Fibroblast of lung (primary cell): ENCODE measurements at regions not wholly inside any gene's neighbourhood (a gene's known extent, or its start where the extent isn't known, plus 50 kb on each side); places are given as distances from the start of the nearest gene placed in this dataset.

Experiments
- DNase-seq, 2 donors: peaks; one replicate each; pipeline versions ENCODE4 v3.0.0 to v3.0.0-alpha.2; 2010; ENCODE audit warnings: low read depth in 2 of 2
- H2AFZ ChIP-seq: 2 replicates; pipeline ENCODE4 v1.5.1; 2012; ENCODE audit warnings: low read length, control low read depth, inconsistent platforms
- H3K27ac ChIP-seq: 2 replicates; pipeline ENCODE4 v1.5.1; 2011; ENCODE audit warnings: low read length, control low read depth; ENCODE audit not compliant: insufficient read depth
- H3K27me3 ChIP-seq: 2 replicates; pipeline ENCODE4 v1.5.1; 2011; ENCODE audit warnings: mild to moderate bottlenecking, low read length; ENCODE audit not compliant: control insufficient read depth, insufficient read depth
- H3K36me3 ChIP-seq: 2 replicates; pipeline ENCODE4 v1.5.1; 2011; ENCODE audit warnings: low read length; ENCODE audit not compliant: control insufficient read depth, insufficient read depth
- H3K4me1 ChIP-seq: 2 replicates; pipeline ENCODE4 v1.5.1; 2011; ENCODE audit warnings: low read length; ENCODE audit not compliant: control insufficient read depth, insufficient read depth; ENCODE audit errors: extremely low read depth
- H3K4me2 ChIP-seq: 2 replicates; pipeline ENCODE4 v1.5.1; 2011; ENCODE audit warnings: low read length, control low read depth; ENCODE audit not compliant: insufficient read depth; ENCODE audit errors: extremely low read depth
- H3K4me3 ChIP-seq, 4 experiments: fragments of 200-600 bp in 1 of 4; sonication (generic) in 1 of 4; replicated peaks in 1 of 4; 2 replicates each; pipeline ENCODE4 v1.5.1; 2011 to 2016; ENCODE audit warnings: low read length in 4 of 4, low read depth in 3 of 4, mild to moderate bottlenecking in 3 of 4, control low read depth in 2 of 4, inconsistent platforms in 1 of 4, mixed read lengths in 1 of 4; ENCODE audit not compliant: insufficient read depth in 1 of 4; ENCODE audit errors: control extremely low read depth in 1 of 4
- H3K79me2 ChIP-seq: 2 replicates; pipeline ENCODE4 v1.5.1; 2012; ENCODE audit warnings: mild to moderate bottlenecking, low read length, inconsistent platforms; ENCODE audit not compliant: control insufficient read depth, insufficient read depth
- H3K9ac ChIP-seq: 2 replicates; pipeline ENCODE4 v1.5.1; 2011; ENCODE audit warnings: mild to moderate bottlenecking, low read length, control low read depth; ENCODE audit not compliant: insufficient read depth
- H3K9me3 ChIP-seq: 2 replicates; pipeline ENCODE4 v1.5.1; 2012; ENCODE audit warnings: low read depth, low read length; ENCODE audit not compliant: control insufficient read depth, insufficient read depth
- H4K20me1 ChIP-seq: 2 replicates; pipeline ENCODE4 v1.5.1; 2011; ENCODE audit warnings: low read length; ENCODE audit not compliant: control insufficient read depth, insufficient read depth; ENCODE audit errors: extremely low read depth
- EZH2 ChIP-seq: IDR thresholded peaks from 2 replicates; pipeline ENCODE4 v1.5.1; 2012; ENCODE audit warnings: low read length, control low read depth, mild to moderate bottlenecking; ENCODE audit errors: missing control alignments
- TF ChIP-seq, protein P1 (sequence below), 2 donors: IDR thresholded peaks in 1 of 2; conservative IDR thresholded peaks in 1 of 2; 1 replicate in 1 of 2; 2 replicates in 1 of 2; pipeline ENCODE4 v1.5.1; 2011 to 2012; ENCODE audit warnings: low read length in 2 of 2, control low read depth in 1 of 2, inconsistent platforms in 1 of 2, low read depth in 1 of 2, mild to moderate bottlenecking in 1 of 2

DNA sequence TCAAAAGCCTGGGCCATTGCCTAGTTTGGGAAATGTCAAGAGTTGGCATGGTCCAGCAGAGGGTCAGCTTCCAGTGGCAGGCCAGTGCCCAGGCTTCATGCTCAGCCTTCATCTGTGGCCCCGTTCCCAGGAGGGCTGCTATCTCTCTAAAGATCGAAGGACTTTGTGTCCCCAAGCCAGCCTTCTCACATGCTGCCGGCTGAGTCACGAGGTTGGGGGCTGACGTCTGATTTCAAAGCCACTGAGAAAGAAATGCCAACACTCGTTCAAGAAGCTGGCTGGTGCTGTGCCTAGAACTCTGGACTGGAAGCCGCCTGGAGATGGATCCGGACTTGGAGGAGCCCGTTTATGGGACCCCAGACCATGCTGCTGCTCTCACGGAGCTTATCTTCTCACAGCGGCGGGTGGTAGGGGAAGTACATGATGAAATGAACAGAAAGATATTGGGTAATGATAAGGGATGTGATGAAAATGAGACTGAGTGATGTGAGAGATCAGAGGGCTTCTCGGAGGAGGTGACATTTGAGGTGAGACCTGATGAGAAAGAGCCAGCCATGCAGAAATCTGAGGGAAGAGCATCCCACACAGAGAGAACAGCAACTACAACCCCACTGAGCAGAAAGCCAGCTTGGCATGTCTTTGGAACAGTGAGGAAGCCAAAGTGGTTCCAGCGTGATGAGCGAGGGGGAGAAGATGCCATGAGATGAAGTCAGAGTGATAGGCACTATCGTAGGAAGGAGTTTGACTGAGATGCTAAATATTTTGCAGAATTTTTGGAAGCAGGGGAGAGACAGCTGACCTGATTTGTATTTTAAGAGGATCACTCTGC is 54.9 kb upstream of the BOD1 start:
- H3K4me1 ChIP-seq = no peaks in the 10 kb centered on the region
- H3K4me2 ChIP-seq = no peak overlapping the region
- H2AFZ ChIP-seq = no peak overlapping the region
- peak overlapping the region in 1 of 4 experiments; percentile 11 for H3K4me3 ChIP-seq
- no peaks in the 10 kb centered on the region for H3K79me2 ChIP-seq
- DNase-seq = peak; percentile 32 to 45
- H3K27me3 ChIP-seq = peaks cover 2% of the 10 kb centered on the region
- H3K27ac ChIP-seq = no peak overlapping the region
- no peaks in the 10 kb centered on the region for H3K36me3 ChIP-seq
- H3K9ac ChIP-seq = no peak overlapping the region
- H4K20me1 ChIP-seq = no peaks in the 10 kb centered on the region
- no peaks in the 10 kb centered on the region for H3K9me3 ChIP-seq
- TF ChIP-seq, protein P1, sequence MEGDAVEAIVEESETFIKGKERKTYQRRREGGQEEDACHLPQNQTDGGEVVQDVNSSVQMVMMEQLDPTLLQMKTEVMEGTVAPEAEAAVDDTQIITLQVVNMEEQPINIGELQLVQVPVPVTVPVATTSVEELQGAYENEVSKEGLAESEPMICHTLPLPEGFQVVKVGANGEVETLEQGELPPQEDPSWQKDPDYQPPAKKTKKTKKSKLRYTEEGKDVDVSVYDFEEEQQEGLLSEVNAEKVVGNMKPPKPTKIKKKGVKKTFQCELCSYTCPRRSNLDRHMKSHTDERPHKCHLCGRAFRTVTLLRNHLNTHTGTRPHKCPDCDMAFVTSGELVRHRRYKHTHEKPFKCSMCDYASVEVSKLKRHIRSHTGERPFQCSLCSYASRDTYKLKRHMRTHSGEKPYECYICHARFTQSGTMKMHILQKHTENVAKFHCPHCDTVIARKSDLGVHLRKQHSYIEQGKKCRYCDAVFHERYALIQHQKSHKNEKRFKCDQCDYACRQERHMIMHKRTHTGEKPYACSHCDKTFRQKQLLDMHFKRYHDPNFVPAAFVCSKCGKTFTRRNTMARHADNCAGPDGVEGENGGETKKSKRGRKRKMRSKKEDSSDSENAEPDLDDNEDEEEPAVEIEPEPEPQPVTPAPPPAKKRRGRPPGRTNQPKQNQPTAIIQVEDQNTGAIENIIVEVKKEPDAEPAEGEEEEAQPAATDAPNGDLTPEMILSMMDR (conservative IDR thresholded peaks at IDR 0.05 in 1 of 2, IDR thresholded peaks at IDR 0.05 in 1 of 2; ENCODE audit: low read depth in 1 of 2, low read length in 2 of 2) = no peak
- TF ChIP-seq EZH2 = no peak

DNA sequence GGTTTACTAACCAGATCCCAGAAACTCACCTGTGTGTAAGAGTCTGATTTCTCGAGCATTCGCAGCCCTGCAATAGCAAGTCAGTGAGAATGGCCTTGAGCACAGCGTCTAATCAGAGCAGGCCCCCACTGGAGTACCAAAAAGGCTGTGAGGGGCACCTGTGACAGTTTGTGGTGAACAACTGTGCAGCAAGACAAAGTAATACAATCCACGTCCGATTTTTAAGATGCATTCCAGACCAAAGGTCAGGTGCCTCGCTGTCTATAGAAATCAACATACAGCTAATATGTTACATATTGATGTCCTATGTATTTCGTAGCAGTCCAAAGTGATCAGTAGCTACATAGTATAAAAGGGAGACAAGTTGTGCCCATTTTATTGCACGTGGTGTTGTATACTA is 55.7 kb upstream of the BOD1 start:
- H3K27ac ChIP-seq = no peak overlapping the region
- no peaks in the 10 kb centered on the region for H3K79me2 ChIP-seq
- no peak overlapping the region for H3K9ac ChIP-seq

DNA sequence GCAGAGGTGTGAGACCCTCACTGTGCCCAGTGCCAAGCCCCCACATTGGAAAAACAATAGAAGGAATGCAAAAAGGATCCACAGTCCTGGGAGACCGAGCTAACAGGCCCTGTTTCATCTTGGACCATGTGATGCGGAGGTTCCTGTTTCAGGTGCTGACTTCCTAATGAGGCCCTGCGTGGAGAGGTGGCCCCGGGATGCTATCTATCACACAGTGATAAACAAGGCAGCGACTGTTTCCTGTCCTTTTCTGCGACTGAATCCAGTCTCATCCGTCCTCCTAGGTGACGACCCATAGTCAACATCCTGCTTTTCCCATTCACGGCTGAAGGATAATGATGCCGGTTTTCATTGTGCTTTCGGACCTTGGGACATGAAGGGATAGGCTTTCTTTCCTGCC is 56.4 kb upstream of the BOD1 start:
- no peak overlapping the region for H3K9ac ChIP-seq
- no peaks in the 10 kb centered on the region for H3K4me1 ChIP-seq
- H3K4me3 ChIP-seq = no peak overlapping the region
- H3K36me3 ChIP-seq = no peaks in the 10 kb centered on the region
- no peak for DNase-seq
- no peaks in the 10 kb centered on the region for H3K9me3 ChIP-seq
- no peaks in the 10 kb centered on the region for H3K79me2 ChIP-seq
- H2AFZ ChIP-seq = no peak overlapping the region
- H3K4me2 ChIP-seq = no peak overlapping the region
- no peaks in the 10 kb centered on the region for H4K20me1 ChIP-seq
- H3K27ac ChIP-seq = no peak overlapping the region
- TF ChIP-seq, protein P1 (conservative IDR thresholded peaks at IDR 0.05 in 1 of 2, IDR thresholded peaks at IDR 0.05 in 1 of 2; ENCODE audit: low read depth in 1 of 2, low read length in 2 of 2) = no peak
- TF ChIP-seq EZH2 = no peak
- H3K27me3 ChIP-seq = peaks cover 2% of the 10 kb centered on the region

More for the DNA sequence above, 55.7 kb upstream of the BOD1 start:
- no peaks in the 10 kb centered on the region for H4K20me1 ChIP-seq
- H3K9me3 ChIP-seq = no peaks in the 10 kb centered on the region
- no peaks in the 10 kb centered on the region for H3K4me1 ChIP-seq
- peaks cover 2% of the 10 kb centered on the region for H3K27me3 ChIP-seq
- H3K36me3 ChIP-seq = no peaks in the 10 kb centered on the region
- DNase-seq = no peak
- H2AFZ ChIP-seq = no peak overlapping the region
- TF ChIP-seq EZH2 = no peak
- TF ChIP-seq, protein P1 (conservative IDR thresholded peaks at IDR 0.05 in 1 of 2, IDR thresholded peaks at IDR 0.05 in 1 of 2; ENCODE audit: low read depth in 1 of 2, low read length in 2 of 2) = no peak
- no peak overlapping the region for H3K4me3 ChIP-seq
- H3K4me2 ChIP-seq = no peak overlapping the region
